HCT116 (cell line): ENCODE measurements at regions not wholly inside any gene's neighbourhood (a gene's known extent, or its start where the extent isn't known, plus 50 kb on each side); places are given as distances from the start of the nearest gene placed in this dataset.

ENCODE experiments used
- ATAC-seq: fragments of 200-7000 bp; cut with Tn5 transposase; 2 replicates; pipeline ENCODE4 v1.9.1; 2020; ENCODE audit warnings: mild to moderate bottlenecking, moderate library complexity
- BruUV-seq: library from RNA; stranded (reverse); fragments of 400-500 nt; replicated peaks from 2 replicates; lab custom pipeline; 2021; lab: Mats Ljungman, UMichigan
- CTCF ChIA-PET: fragments of 300-600 bp; sonication (Branson Sonifier 250); formaldehyde crosslinking; loops from one replicate; lab custom pipeline; 2021; ENCODE audit warnings: antibody characterized with exemption; lab: Charles Lee
- POLR2A ChIA-PET: fragments of 300-600, 350-600 bp; sonication (Branson Sonifier 250); formaldehyde crosslinking; loops from one replicate; lab custom pipeline; 2021; ENCODE audit warnings: antibody characterized with exemption; lab: Charles Lee
- RAD21 ChIA-PET, 2 experiments: fragments of 300-600 bp; sonication (Branson Sonifier 250); formaldehyde crosslinking; loops; one replicate each; lab custom pipeline; 2023; ENCODE audit warnings: low total read pairs in 2 of 2; ENCODE audit not compliant: uncharacterized antibody in 2 of 2, unreplicated experiment in 2 of 2, low non-redundant PET in 1 of 2; lab: Charles Lee
- DNase-seq: peaks from one replicate; pipeline ENCODE4 v3.0.0-alpha.2; 2010; ENCODE audit warnings: low read depth, low spot score
- H2AFZ ChIP-seq: fragments of 200-600 bp; shearing (Covaris generic), sonication (generic); 2 replicates; pipeline ENCODE4 v1.6.1; 2017; ENCODE audit warnings: low read depth, mixed run types, mixed read lengths, antibody characterized with exemption, low read length; ENCODE audit not compliant: poor library complexity, severe bottlenecking
- H3K27ac ChIP-seq: 2 replicates; pipeline ENCODE4 v1.5.1; 2012; ENCODE audit warnings: low read depth, low read length
- H3K27me3 ChIP-seq: fragments of 200-600 bp; sonication (generic); 2 replicates; pipeline ENCODE4 v1.6.1; 2016; ENCODE audit warnings: mixed run types, low read length, mixed read lengths; ENCODE audit not compliant: insufficient read depth
- H3K36me3 ChIP-seq, 2 experiments: fragments of 200-500 bp in 1 of 2; fragments of 200-600 bp in 1 of 2; sonication (Bioruptor generic) in 1 of 2; sonication (generic) in 1 of 2; 2 replicates each; pipeline versions ENCODE4 v1.5.1 to v1.6.1; 2014 to 2016; ENCODE audit warnings: low read length in 2 of 2, inconsistent platforms in 1 of 2, mixed read lengths in 1 of 2, mixed run types in 1 of 2; ENCODE audit not compliant: insufficient read depth in 2 of 2, control insufficient read depth in 1 of 2
- H3K4me1 ChIP-seq, 2 experiments: fragments of 200-600 bp in 1 of 2; sonication (generic) in 1 of 2; 2 replicates each; pipeline versions ENCODE4 v1.5.1 to v1.6.1; 2012 to 2017; ENCODE audit warnings: low read length in 2 of 2, inconsistent platforms in 1 of 2, mild to moderate bottlenecking in 1 of 2, mixed read lengths in 1 of 2, mixed run types in 1 of 2, moderate library complexity in 1 of 2; ENCODE audit not compliant: insufficient read depth in 2 of 2, control insufficient read depth in 1 of 2
- H3K4me2 ChIP-seq: fragments of 200-600 bp; sonication (generic); 2 replicates; pipeline ENCODE4 v1.6.1; 2017; ENCODE audit warnings: mixed run types, low read length, mixed read lengths
- H3K4me3 ChIP-seq, 2 experiments: fragments of 200-600 bp in 1 of 2; sonication (generic) in 1 of 2; replicated peaks in 1 of 2; 2 replicates each; pipeline ENCODE4 v1.5.1; 2011 to 2016; ENCODE audit warnings: low read length in 2 of 2, control low read depth in 1 of 2, low read depth in 1 of 2, mild to moderate bottlenecking in 1 of 2, mixed read lengths in 1 of 2, mixed run types in 1 of 2
- H3K79me2 ChIP-seq: fragments of 200-600 bp; sonication (generic); 2 replicates; pipeline ENCODE4 v1.6.1; 2017; ENCODE audit warnings: mild to moderate bottlenecking, mixed run types, low read length, moderate library complexity, mixed read lengths; ENCODE audit not compliant: insufficient read depth
- H3K9ac ChIP-seq: fragments of 200-600 bp; sonication (generic); 2 replicates; pipeline ENCODE4 v1.6.1; 2016; ENCODE audit warnings: low read length, mixed read lengths
- H3K9me2 ChIP-seq: fragments of 200-600 bp; sonication (generic), shearing (Covaris generic); 2 replicates; pipeline ENCODE4 v1.6.1; 2017; ENCODE audit warnings: mixed run types, mild to moderate bottlenecking, moderate library complexity; ENCODE audit not compliant: insufficient read depth
- H3K9me3 ChIP-seq, 2 experiments: fragments of 200-500 bp in 1 of 2; fragments of 200-600 bp in 1 of 2; sonication (Bioruptor generic) in 1 of 2; sonication (generic) in 1 of 2; 2 replicates each; pipeline ENCODE4 v1.6.1; 2014 to 2017; ENCODE audit warnings: low read length in 2 of 2, mixed read lengths in 2 of 2, inconsistent platforms in 1 of 2, low read depth in 1 of 2, mild to moderate bottlenecking in 1 of 2, mixed run types in 1 of 2, moderate library complexity in 1 of 2; ENCODE audit not compliant: control insufficient read depth in 1 of 2, insufficient read depth in 1 of 2
- H4K20me1 ChIP-seq: fragments of 200-600 bp; sonication (generic), shearing (Covaris generic); 2 replicates; pipeline ENCODE4 v1.6.1; 2017; ENCODE audit warnings: mixed run types, mild to moderate bottlenecking, moderate library complexity; ENCODE audit not compliant: insufficient read depth
- CTCF ChIP-seq, 3 experiments: fragments of 200-600 bp in 1 of 3; sonication (generic) in 1 of 3; IDR thresholded peaks in 2 of 3; conservative IDR thresholded peaks in 1 of 3; 2 replicates each; pipeline ENCODE4 v1.5.1; 2012 to 2017; ENCODE audit warnings: low read depth in 2 of 3, low read length in 2 of 3, antibody characterized with exemption in 1 of 3, borderline replicate concordance in 1 of 3, control low read depth in 1 of 3, mild to moderate bottlenecking in 1 of 3, mixed read lengths in 1 of 3, mixed run types in 1 of 3, moderate library complexity in 1 of 3; ENCODE audit not compliant: insufficient read depth in 1 of 3
- EZH2 ChIP-seq: fragments of 200-600 bp; sonication (generic); IDR thresholded peaks from 2 replicates; pipeline ENCODE4 v1.6.1; 2017; ENCODE audit warnings: antibody characterized with exemption, mixed run types
- JUND ChIP-seq: IDR thresholded peaks from 2 replicates; pipeline ENCODE4 v1.6.1; 2012
- ZNF274 ChIP-seq: fragments of 200-500 bp; sonication (Bioruptor generic); IDR thresholded peaks from 2 replicates; pipeline ENCODE4 v1.6.1; 2014; ENCODE audit warnings: mild to moderate bottlenecking, low read depth, low read length, inconsistent platforms
- intact Hi-C: fragments of 100-400 bp; cut with micrococcal nuclease; formaldehyde crosslinking; loops from 2 replicates; pipeline ENCODE4 v1.10.0; 2022

- ChIA-PET RAD21 (no interaction called here), POLR2A (no interaction called here), CTCF (no interaction called here)
- Histone ChIP-seq H2AFZ (no peak overlapping the region), H3K9me2 (no peaks in the 10 kb centered on the region), H3K9me3 (peaks cover 0 to 6% of the 10 kb centered on the region in 2 experiments; a peak in 1 of 4 replicates), H3K36me3 (no peaks in the 10 kb centered on the region), H3K4me1 (peaks cover 3 to 15% of the 10 kb centered on the region in 2 experiments; a peak in 2 of 4 replicates), H3K27ac (no peak overlapping the region), H3K4me3 (no peak overlapping the region), H3K79me2 (peaks cover 77% of the 10 kb centered on the region), H3K9ac (no peak overlapping the region), H4K20me1 (peaks cover 8% of the 10 kb centered on the region; the same call in 1 of the 2 replicates), H3K27me3 (no peaks in the 10 kb centered on the region), H3K4me2 (no peak overlapping the region)
- BruUV-seq: no TSS peak
- no peak for ATAC-seq
- no peak for DNase-seq
- no peak for TF ChIP-seq ZNF274
- intact Hi-C loops: no loop called here
These were observed 360.8 kb downstream of the SOX9 start for GRCh38 chr17:72481572-72481971.

GRCh38 chr17:72485596-72485995, 364.8 kb downstream of the SOX9 start:
- Histone ChIP-seq H3K4me2 (no peak overlapping the region), H3K36me3 (no peaks in the 10 kb centered on the region), H3K4me3 (no peak overlapping the region), H3K27ac (no peak overlapping the region), H3K79me2 (peaks cover 66% of the 10 kb centered on the region), H3K9me3 (peaks cover under 1 to 9% of the 10 kb centered on the region in 2 experiments; a peak in 1 of 4 replicates), H3K4me1 (no peaks in the 10 kb centered on the region), H3K9me2 (no peaks in the 10 kb centered on the region), H3K27me3 (no peaks in the 10 kb centered on the region), H2AFZ (no peak overlapping the region), H4K20me1 (peaks cover 12% of the 10 kb centered on the region; the same call in 1 of the 2 replicates), H3K9ac (no peak overlapping the region)
- no TSS peak for BruUV-seq
- intact Hi-C loops: no loop called here
- ATAC-seq (no peak), DNase-seq (no peak)
- CTCF ChIA-PET: interaction anchor here (1.1 kb wide), 2 partner anchors 15 to 1401 kb away, joined by 3 to 5 read pairs; no protein-coding TSS in a partner anchor
- POLR2A ChIA-PET: no interaction called here
- RAD21 ChIA-PET: interaction anchor here in 1 of 2 experiments (0.6 kb wide), 1 partner anchor 652 kb away, joined by 3 read pairs; no protein-coding TSS in a partner anchor
- no peak for TF ChIP-seq CTCF (IDR thresholded peaks at IDR 0.05 in 2 of 3, conservative IDR thresholded peaks at IDR 0.05 in 1 of 3; ENCODE audit: borderline replicate concordance in 1 of 3, insufficient read depth in 1 of 3, low read depth in 2 of 3, low read length in 2 of 3)
- no peak for TF ChIP-seq EZH2
- TF ChIP-seq JUND: no peak
